ENCODE measurements at regions not wholly inside any gene's neighbourhood (a gene's known extent, or its start where the extent isn't known, plus 50 kb on each side); places are given as distances from the start of the nearest gene placed in this dataset.

DNA sequence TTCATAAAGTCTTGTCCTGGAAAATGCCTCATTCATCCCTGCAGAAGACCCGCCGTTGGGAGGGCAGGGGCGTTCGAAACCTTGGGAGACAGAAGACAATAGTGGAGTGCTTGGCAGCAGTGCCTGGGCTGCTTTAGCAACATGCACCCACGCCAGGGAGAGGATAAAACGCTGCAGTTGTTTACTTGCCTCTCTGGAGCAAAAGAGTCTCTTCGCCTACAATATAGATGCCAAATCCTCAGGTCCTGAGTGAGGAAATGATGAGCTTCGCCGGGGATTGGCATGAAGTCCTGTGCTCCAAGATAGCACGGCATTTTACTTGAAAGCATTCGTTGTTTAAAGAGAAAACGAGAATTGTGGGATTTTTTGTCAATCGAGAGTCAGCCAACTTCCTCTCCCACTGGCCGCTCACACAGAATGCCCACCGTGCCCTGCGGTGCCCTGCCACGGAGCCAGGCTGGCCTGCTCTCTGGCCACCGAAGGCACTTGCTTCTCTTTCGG lies 152.5 kb upstream of the POU3F3 start:
- Histone ChIP-seq H3K9me3 (ENCODE audit: control insufficient read depth, insufficient read depth, low read length) (peaks cover 20% of the 10 kb centered on the region), H3K27ac (ENCODE audit: low read depth, low read length) (no peak overlapping the region), H3K4me3 (ENCODE audit: low read depth, low read length) (no peak overlapping the region), H3K27me3 (ENCODE audit: control insufficient read depth, insufficient read depth, low read length) (no peaks in the 10 kb centered on the region)
- TF ChIP-seq, protein P1, sequence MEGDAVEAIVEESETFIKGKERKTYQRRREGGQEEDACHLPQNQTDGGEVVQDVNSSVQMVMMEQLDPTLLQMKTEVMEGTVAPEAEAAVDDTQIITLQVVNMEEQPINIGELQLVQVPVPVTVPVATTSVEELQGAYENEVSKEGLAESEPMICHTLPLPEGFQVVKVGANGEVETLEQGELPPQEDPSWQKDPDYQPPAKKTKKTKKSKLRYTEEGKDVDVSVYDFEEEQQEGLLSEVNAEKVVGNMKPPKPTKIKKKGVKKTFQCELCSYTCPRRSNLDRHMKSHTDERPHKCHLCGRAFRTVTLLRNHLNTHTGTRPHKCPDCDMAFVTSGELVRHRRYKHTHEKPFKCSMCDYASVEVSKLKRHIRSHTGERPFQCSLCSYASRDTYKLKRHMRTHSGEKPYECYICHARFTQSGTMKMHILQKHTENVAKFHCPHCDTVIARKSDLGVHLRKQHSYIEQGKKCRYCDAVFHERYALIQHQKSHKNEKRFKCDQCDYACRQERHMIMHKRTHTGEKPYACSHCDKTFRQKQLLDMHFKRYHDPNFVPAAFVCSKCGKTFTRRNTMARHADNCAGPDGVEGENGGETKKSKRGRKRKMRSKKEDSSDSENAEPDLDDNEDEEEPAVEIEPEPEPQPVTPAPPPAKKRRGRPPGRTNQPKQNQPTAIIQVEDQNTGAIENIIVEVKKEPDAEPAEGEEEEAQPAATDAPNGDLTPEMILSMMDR (IDR thresholded peaks at IDR 0.05; ENCODE audit: low read depth, low read length) = no peak
- POLR2A ChIA-PET = no interaction called here
- no peak for DNase-seq (ENCODE audit: low read depth, low spot score)
- CTCF ChIA-PET = no interaction called here

DNA sequence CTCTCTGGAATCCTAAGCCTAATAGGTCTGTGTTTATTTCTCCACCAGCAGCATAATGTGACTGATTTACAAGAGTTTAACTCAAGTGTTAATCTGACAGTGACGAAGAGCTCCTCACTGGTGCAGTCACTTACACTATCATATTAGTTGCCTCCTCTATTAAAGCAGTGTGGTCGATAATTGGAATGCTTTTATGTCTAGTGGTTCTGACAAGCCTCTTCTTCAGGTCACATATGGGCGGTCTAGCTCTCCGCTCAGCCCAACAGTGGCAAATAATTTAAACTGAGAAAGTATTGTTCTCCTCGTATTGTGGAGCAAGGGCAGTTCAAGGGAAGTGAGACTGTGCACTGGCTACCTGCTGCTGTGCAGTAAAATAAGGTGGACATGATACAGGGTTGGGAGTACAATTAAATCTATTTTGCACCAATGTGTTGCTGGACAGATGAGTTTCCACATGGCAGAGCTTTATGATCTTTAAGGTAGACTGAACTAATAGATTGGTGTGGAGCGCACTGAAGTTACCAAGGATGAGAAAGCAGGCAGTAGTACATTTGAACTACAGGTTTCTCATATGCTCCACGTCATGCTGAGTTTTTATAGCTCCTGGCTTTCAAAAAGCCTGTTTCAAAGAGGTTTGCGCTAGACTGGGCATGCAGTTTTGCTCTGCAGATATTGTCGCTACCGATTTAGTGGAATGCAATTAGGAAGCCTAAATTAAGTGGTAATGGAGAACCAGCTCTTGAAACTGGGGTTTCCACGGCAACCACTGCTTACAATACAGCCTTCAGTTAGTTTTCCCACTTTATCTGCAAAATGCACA lies 151.7 kb upstream of the POU3F3 start:
- no peaks in the 10 kb centered on the region for H3K27me3 ChIP-seq (ENCODE audit: control insufficient read depth, insufficient read depth, low read length)
- no peak for DNase-seq (ENCODE audit: low read depth, low spot score)
- H3K4me3 ChIP-seq (ENCODE audit: low read depth, low read length) = no peak overlapping the region
- TF ChIP-seq, protein P1 (IDR thresholded peaks at IDR 0.05; ENCODE audit: low read depth, low read length) = no peak
- H3K27ac ChIP-seq (ENCODE audit: low read depth, low read length) = no peak overlapping the region
- H3K9me3 ChIP-seq (ENCODE audit: control insufficient read depth, insufficient read depth, low read length) = peaks cover 20% of the 10 kb centered on the region
- CTCF ChIA-PET = no interaction called here
- POLR2A ChIA-PET = no interaction called here

DNA sequence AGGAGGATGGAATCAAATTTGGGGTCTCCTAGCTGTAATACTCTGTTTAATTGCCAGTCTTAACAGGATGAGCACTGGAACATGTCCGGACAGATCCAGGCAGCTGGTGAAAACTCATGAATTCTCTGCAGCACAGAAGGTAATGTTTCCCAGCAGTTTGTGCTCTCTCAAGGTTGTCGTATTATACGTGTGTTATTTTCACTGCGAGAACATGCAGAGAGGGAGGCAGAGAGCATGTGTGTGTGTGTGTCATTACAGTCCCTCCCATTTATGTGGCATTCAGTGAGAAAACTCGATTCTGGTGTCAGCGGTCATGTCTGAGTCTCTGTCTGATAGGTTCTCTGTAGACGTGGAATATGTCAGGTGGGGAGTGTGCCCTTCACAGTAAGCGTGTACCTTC lies 150.2 kb upstream of the POU3F3 start:
- TF ChIP-seq, protein P1 (IDR thresholded peaks at IDR 0.05; ENCODE audit: low read depth, low read length) = no peak
- Histone ChIP-seq H3K27ac (ENCODE audit: low read depth, low read length) (no peak overlapping the region), H3K9me3 (ENCODE audit: control insufficient read depth, insufficient read depth, low read length) (peaks cover 15% of the 10 kb centered on the region), H3K27me3 (ENCODE audit: control insufficient read depth, insufficient read depth, low read length) (no peaks in the 10 kb centered on the region), H3K4me3 (ENCODE audit: low read depth, low read length) (no peak overlapping the region)
- ChIA-PET POLR2A (no interaction called here), CTCF (no interaction called here)
- no peak for DNase-seq (ENCODE audit: low read depth, low spot score)

DNA sequence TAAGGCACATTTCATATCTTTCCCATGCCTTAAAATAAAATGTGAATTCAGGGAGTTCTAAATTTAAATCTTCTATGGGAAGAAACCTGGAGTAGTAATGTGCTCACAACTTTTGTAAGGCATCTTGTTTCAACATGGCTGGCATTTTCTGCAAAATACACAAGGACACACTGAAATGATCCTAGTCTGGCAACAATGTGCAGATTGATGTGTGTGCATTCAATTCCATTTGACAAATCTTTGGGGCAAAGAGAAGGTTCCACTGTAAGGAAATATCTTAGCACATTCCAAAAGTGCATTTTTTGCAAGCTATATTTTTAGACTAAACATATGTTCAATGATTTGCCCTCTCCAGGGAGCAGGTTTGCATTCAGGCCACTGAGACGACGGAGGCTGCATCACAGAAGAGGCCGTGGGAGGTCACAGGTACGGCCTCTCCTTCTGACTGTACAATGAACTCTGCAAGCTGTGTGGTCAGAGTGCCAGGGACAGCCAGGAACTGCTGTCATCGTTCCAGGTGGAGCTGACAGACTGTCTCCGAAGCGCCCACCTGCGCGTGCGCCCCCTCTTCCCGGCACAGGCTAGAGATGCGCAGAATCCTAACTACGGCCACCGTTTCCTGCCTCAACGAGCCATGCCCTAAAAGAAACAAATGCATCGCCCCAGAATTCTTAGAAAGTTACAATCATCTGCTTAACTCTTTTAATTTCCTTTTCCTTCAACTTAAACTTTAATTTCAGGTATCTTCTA lies 149.2 kb upstream of the POU3F3 start:
- POLR2A ChIA-PET = no interaction called here
- H3K9me3 ChIP-seq (ENCODE audit: control insufficient read depth, insufficient read depth, low read length) = peaks cover 14% of the 10 kb centered on the region
- H3K27me3 ChIP-seq (ENCODE audit: control insufficient read depth, insufficient read depth, low read length) = no peaks in the 10 kb centered on the region
- DNase-seq (ENCODE audit: low read depth, low spot score) = no peak
- CTCF ChIA-PET = no interaction called here
- TF ChIP-seq, protein P1 (IDR thresholded peaks at IDR 0.05; ENCODE audit: low read depth, low read length) = no peak
- H3K4me3 ChIP-seq (ENCODE audit: low read depth, low read length) = no peak overlapping the region
- no peak overlapping the region for H3K27ac ChIP-seq (ENCODE audit: low read depth, low read length)

DNA sequence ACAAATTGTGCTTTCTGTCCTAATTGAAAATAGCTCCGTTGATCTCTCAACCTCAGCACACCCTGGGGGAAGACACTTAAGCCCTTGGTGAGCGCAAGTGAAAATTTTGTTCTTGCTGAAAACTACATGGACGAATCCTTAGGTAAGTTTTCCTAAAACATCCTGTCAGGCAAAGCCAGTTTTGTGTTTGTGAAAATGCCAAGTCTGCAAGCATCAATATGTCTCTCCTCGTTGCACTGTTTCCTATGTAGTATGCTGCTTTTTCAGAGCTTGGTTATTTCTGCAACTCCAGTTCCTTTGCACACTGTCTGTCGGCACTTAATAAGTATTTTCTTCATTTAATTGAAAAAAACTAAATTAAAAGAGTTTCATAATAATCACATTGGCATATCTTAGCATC lies 146.9 kb upstream of the POU3F3 start:
- DNase-seq (ENCODE audit: low read depth, low spot score) = no peak
- peaks cover 4% of the 10 kb centered on the region for H3K9me3 ChIP-seq (ENCODE audit: control insufficient read depth, insufficient read depth, low read length)
- no peak overlapping the region for H3K27ac ChIP-seq (ENCODE audit: low read depth, low read length)
- no peak overlapping the region for H3K4me3 ChIP-seq (ENCODE audit: low read depth, low read length)
- H3K27me3 ChIP-seq (ENCODE audit: control insufficient read depth, insufficient read depth, low read length) = no peaks in the 10 kb centered on the region
- ChIA-PET CTCF (no interaction called here), POLR2A (no interaction called here)
- TF ChIP-seq, protein P1 (IDR thresholded peaks at IDR 0.05; ENCODE audit: low read depth, low read length) = no peak

All from AG04450 (cell line).